ENCODE measurements at regions not wholly inside any gene's neighbourhood (a gene's known extent, or its start where the extent isn't known, plus 50 kb on each side); places are given as distances from the start of the nearest gene placed in this dataset.

DNA sequence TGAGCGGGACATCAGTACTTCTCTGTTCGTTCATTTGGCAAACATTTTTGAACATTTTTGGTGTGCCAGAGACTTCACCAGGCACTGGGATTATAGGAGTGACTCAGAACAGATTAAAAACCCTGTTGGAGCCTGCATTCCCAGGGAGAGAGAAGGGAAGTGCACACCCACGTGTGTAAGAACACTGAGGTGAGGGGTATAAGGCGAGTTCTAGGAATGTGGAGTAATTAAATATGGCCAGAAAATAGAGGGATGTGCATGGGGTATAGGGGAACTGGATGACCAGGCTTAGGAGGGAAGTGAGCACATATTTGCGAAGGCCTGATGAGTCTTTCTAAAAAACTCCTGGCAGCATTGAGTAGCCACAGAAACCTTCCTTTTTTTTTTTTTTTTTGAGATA is 401.2 kb upstream of the C2CD4B start:
- Histone ChIP-seq H3K9me3 (replicated peaks in 1 of 2; ENCODE audit: control insufficient read depth in 2 of 2, insufficient read depth in 1 of 2, low read depth in 1 of 2, low read length in 2 of 2) (no peaks in the 10 kb centered on the region), H3K23ac (ENCODE audit: low read depth, low read length, poor library complexity) (no peak overlapping the region), H3K79me1 (ENCODE audit: low read depth, low read length) (no peaks in the 10 kb centered on the region), H2AFZ (ENCODE audit: low read length) (no peak overlapping the region), H3K27me3 (ENCODE audit: control insufficient read depth in 3 of 3, insufficient read depth in 3 of 3, low read depth in 1 of 3, low read length in 3 of 3) (no peaks in the 10 kb centered on the region), H3K9ac (ENCODE audit: low read depth, low read length, poor library complexity) (no peak overlapping the region), H3K18ac (ENCODE audit: low read length) (no peak overlapping the region), H2BK12ac (ENCODE audit: low read length) (no peak overlapping the region), H3K36me3 (replicated peaks in 1 of 2; ENCODE audit: control insufficient read depth in 2 of 2, insufficient read depth in 2 of 2, low read length in 2 of 2) (no peaks in the 10 kb centered on the region), H2BK15ac (ENCODE audit: low read length) (no peak overlapping the region), H4K91ac (ENCODE audit: low read depth, low read length, poor library complexity) (no peak overlapping the region), H2AK5ac (ENCODE audit: low read depth, low read length) (no peak overlapping the region), H3K4me1 (ENCODE audit: control insufficient read depth in 2 of 2, insufficient read depth in 1 of 2, low read depth in 1 of 2, low read length in 2 of 2) (peaks cover 0 to under 1% of the 10 kb centered on the region in 2 donors), H2BK5ac (ENCODE audit: low read length) (no peak overlapping the region), H3K4me3 (ENCODE audit: low read length in 2 of 2) (no peak overlapping the region), H3K14ac (ENCODE audit: low read length) (no peak overlapping the region), H2BK120ac (ENCODE audit: low read depth, low read length) (no peak overlapping the region), H3K27ac (replicated peaks; ENCODE audit: low read length) (no peak overlapping the region), H4K8ac (ENCODE audit: low read depth, low read length) (no peak overlapping the region), H3K4me2 (ENCODE audit: insufficient read depth, low read length, poor library complexity, severe bottlenecking) (no peak overlapping the region), H3K4ac (ENCODE audit: low read length) (no peak overlapping the region)
- DNase-seq (ENCODE audit: low spot score), result no peak
- WGBS, 2 donors (ENCODE audit: extremely low coverage in 2 of 2, insufficient read length in 2 of 2, insufficient replicate concordance in 1 of 2), result no CpG with 5 or more reads among the region's 5 CpGs

- Histone ChIP-seq H3K4ac (ENCODE audit: low read length) (no peak overlapping the region), H3K4me1 (ENCODE audit: control insufficient read depth in 2 of 2, insufficient read depth in 1 of 2, low read depth in 1 of 2, low read length in 2 of 2) (peaks cover 0 to 2% of the 10 kb centered on the region in 2 donors), H3K9ac (ENCODE audit: low read depth, low read length, poor library complexity) (no peak overlapping the region), H2AK5ac (ENCODE audit: low read depth, low read length) (no peak overlapping the region), H2BK12ac (ENCODE audit: low read length) (no peak overlapping the region), H3K36me3 (replicated peaks in 1 of 2; ENCODE audit: control insufficient read depth in 2 of 2, insufficient read depth in 2 of 2, low read length in 2 of 2) (no peaks in the 10 kb centered on the region), H2BK15ac (ENCODE audit: low read length) (no peak overlapping the region), H3K23ac (ENCODE audit: low read depth, low read length, poor library complexity) (no peak overlapping the region), H3K14ac (ENCODE audit: low read length) (no peak overlapping the region), H4K8ac (ENCODE audit: low read depth, low read length) (no peak overlapping the region), H3K18ac (ENCODE audit: low read length) (peak overlapping the region; percentile 17), H3K4me2 (ENCODE audit: insufficient read depth, low read length, poor library complexity, severe bottlenecking) (no peak overlapping the region), H2BK5ac (ENCODE audit: low read length) (no peak overlapping the region), H2AFZ (ENCODE audit: low read length) (no peak overlapping the region), H3K27me3 (ENCODE audit: control insufficient read depth in 3 of 3, insufficient read depth in 3 of 3, low read depth in 1 of 3, low read length in 3 of 3) (no peaks in the 10 kb centered on the region), H3K4me3 (ENCODE audit: low read length in 2 of 2) (no peak overlapping the region), H4K91ac (ENCODE audit: low read depth, low read length, poor library complexity) (no peak overlapping the region), H3K79me1 (ENCODE audit: low read depth, low read length) (no peaks in the 10 kb centered on the region), H3K9me3 (replicated peaks in 1 of 2; ENCODE audit: control insufficient read depth in 2 of 2, insufficient read depth in 1 of 2, low read depth in 1 of 2, low read length in 2 of 2) (no peaks in the 10 kb centered on the region), H3K27ac (replicated peaks; ENCODE audit: low read length) (no peak overlapping the region), H2BK120ac (ENCODE audit: low read depth, low read length) (no peak overlapping the region)
- WGBS, 2 donors (ENCODE audit: extremely low coverage in 2 of 2, insufficient read length in 2 of 2, insufficient replicate concordance in 1 of 2), result no CpG with 5 or more reads among the region's 9 CpGs
- no peak for DNase-seq (ENCODE audit: low spot score)
These were observed 402.4 kb upstream of the C2CD4B start for GRCh38 chr15:62567501-62567900.

DNA sequence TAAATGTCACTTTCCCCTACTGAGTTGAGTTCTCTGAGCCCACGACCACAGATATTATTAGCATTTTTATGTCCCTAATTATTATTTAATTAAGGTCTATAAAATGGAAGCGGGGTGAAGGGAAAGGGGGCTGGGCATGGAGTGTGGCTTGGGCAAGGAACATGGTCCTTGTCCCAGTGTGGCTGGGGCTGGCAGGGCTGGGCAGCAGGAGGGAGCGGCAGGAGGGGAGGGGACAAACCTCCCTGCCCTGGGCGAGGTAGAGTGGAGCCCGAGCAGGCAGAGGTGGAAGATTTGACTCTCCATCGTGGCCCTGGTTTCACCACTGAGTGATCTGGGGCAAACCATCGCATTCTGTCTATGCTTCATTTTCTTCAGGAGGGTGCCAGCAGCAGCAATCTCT is 402.9 kb upstream of the C2CD4B start:
- no peak overlapping the region for H2BK120ac ChIP-seq (ENCODE audit: low read depth, low read length)
- H3K27ac ChIP-seq (replicated peaks; ENCODE audit: low read length), result no peak overlapping the region
- H3K4me2 ChIP-seq (ENCODE audit: insufficient read depth, low read length, poor library complexity, severe bottlenecking), result no peak overlapping the region
- no peaks in the 10 kb centered on the region for H3K36me3 ChIP-seq (replicated peaks in 1 of 2; ENCODE audit: control insufficient read depth in 2 of 2, insufficient read depth in 2 of 2, low read length in 2 of 2)
- no peak overlapping the region for H4K8ac ChIP-seq (ENCODE audit: low read depth, low read length)
- H3K4me1 ChIP-seq (ENCODE audit: control insufficient read depth in 2 of 2, insufficient read depth in 1 of 2, low read depth in 1 of 2, low read length in 2 of 2), result peaks cover 0 to 6% of the 10 kb centered on the region in 2 donors
- H2AFZ ChIP-seq (ENCODE audit: low read length), result no peak overlapping the region
- no peaks in the 10 kb centered on the region for H3K79me1 ChIP-seq (ENCODE audit: low read depth, low read length)
- no peak overlapping the region for H3K4ac ChIP-seq (ENCODE audit: low read length)
- WGBS, 2 donors (ENCODE audit: extremely low coverage in 2 of 2, insufficient read length in 2 of 2, insufficient replicate concordance in 1 of 2), result no CpG with 5 or more reads among the region's 7 CpGs
- no peak overlapping the region for H4K91ac ChIP-seq (ENCODE audit: low read depth, low read length, poor library complexity)
- H3K9ac ChIP-seq (ENCODE audit: low read depth, low read length, poor library complexity), result no peak overlapping the region
- no peak overlapping the region for H2BK5ac ChIP-seq (ENCODE audit: low read length)
- H2AK5ac ChIP-seq (ENCODE audit: low read depth, low read length), result no peak overlapping the region
- DNase-seq (ENCODE audit: low spot score), result no peak
- no peak overlapping the region for H3K23ac ChIP-seq (ENCODE audit: low read depth, low read length, poor library complexity)
- no peak overlapping the region for H3K4me3 ChIP-seq (ENCODE audit: low read length in 2 of 2)
- peak overlapping the region; percentile 21 for H3K18ac ChIP-seq (ENCODE audit: low read length)
- no peak overlapping the region for H2BK15ac ChIP-seq (ENCODE audit: low read length)
- no peak overlapping the region for H2BK12ac ChIP-seq (ENCODE audit: low read length)
- no peak overlapping the region for H3K14ac ChIP-seq (ENCODE audit: low read length)
- H3K9me3 ChIP-seq (replicated peaks in 1 of 2; ENCODE audit: control insufficient read depth in 2 of 2, insufficient read depth in 1 of 2, low read depth in 1 of 2, low read length in 2 of 2), result no peaks in the 10 kb centered on the region
- no peaks in the 10 kb centered on the region for H3K27me3 ChIP-seq (ENCODE audit: control insufficient read depth in 3 of 3, insufficient read depth in 3 of 3, low read depth in 1 of 3, low read length in 3 of 3)

GRCh38 chr15:62568702-62569101 is 403.6 kb upstream of the C2CD4B start:
- H3K23ac ChIP-seq (ENCODE audit: low read depth, low read length, poor library complexity), result no peak overlapping the region
- H2BK120ac ChIP-seq (ENCODE audit: low read depth, low read length), result no peak overlapping the region
- no peak overlapping the region for H3K4me2 ChIP-seq (ENCODE audit: insufficient read depth, low read length, poor library complexity, severe bottlenecking)
- no peak for DNase-seq (ENCODE audit: low spot score)
- no peak overlapping the region for H3K27ac ChIP-seq (replicated peaks; ENCODE audit: low read length)
- H2BK5ac ChIP-seq (ENCODE audit: low read length), result no peak overlapping the region
- H3K4me3 ChIP-seq (ENCODE audit: low read length in 2 of 2), result no peak overlapping the region
- H3K9ac ChIP-seq (ENCODE audit: low read depth, low read length, poor library complexity), result no peak overlapping the region
- no peaks in the 10 kb centered on the region for H3K27me3 ChIP-seq (ENCODE audit: control insufficient read depth in 3 of 3, insufficient read depth in 3 of 3, low read depth in 1 of 3, low read length in 3 of 3)
- peaks cover 0 to 6% of the 10 kb centered on the region in 2 donors for H3K4me1 ChIP-seq (ENCODE audit: control insufficient read depth in 2 of 2, insufficient read depth in 1 of 2, low read depth in 1 of 2, low read length in 2 of 2)
- H3K36me3 ChIP-seq (replicated peaks in 1 of 2; ENCODE audit: control insufficient read depth in 2 of 2, insufficient read depth in 2 of 2, low read length in 2 of 2), result no peaks in the 10 kb centered on the region
- H2AFZ ChIP-seq (ENCODE audit: low read length), result no peak overlapping the region
- H3K14ac ChIP-seq (ENCODE audit: low read length), result no peak overlapping the region
- no peak overlapping the region for H4K91ac ChIP-seq (ENCODE audit: low read depth, low read length, poor library complexity)
- no peak overlapping the region for H3K4ac ChIP-seq (ENCODE audit: low read length)
- H3K18ac ChIP-seq (ENCODE audit: low read length), result no peak overlapping the region
- H2BK15ac ChIP-seq (ENCODE audit: low read length), result no peak overlapping the region
- H2BK12ac ChIP-seq (ENCODE audit: low read length), result no peak overlapping the region
- WGBS, 2 donors (ENCODE audit: extremely low coverage in 2 of 2, insufficient read length in 2 of 2, insufficient replicate concordance in 1 of 2), result no CpG with 5 or more reads among the region's 6 CpGs
- H4K8ac ChIP-seq (ENCODE audit: low read depth, low read length), result no peak overlapping the region
- H3K9me3 ChIP-seq (replicated peaks in 1 of 2; ENCODE audit: control insufficient read depth in 2 of 2, insufficient read depth in 1 of 2, low read depth in 1 of 2, low read length in 2 of 2), result no peaks in the 10 kb centered on the region
- H3K79me1 ChIP-seq (ENCODE audit: low read depth, low read length), result no peaks in the 10 kb centered on the region
- no peak overlapping the region for H2AK5ac ChIP-seq (ENCODE audit: low read depth, low read length)
